ENCODE measurements at regions not wholly inside any gene's neighbourhood (a gene's known extent, or its start where the extent isn't known, plus 50 kb on each side); places are given as distances from the start of the nearest gene placed in this dataset.

- TF ChIP-seq CTCF (conservative IDR thresholded peaks at IDR 0.05; ENCODE audit: low read depth, low read length) (no peak), EZH2 (IDR thresholded peaks at IDR 0.05; ENCODE audit: borderline replicate concordance, low read depth, low read length, poor library complexity, severe bottlenecking) (no peak)
Measured at GRCh38 chr1:239730378-239730777, 344.0 kb downstream of the CHRM3 start.
